ENCODE measurements at regions not wholly inside any gene's neighbourhood (a gene's known extent, or its start where the extent isn't known, plus 50 kb on each side); places are given as distances from the start of the nearest gene placed in this dataset.

- TF ChIP-seq E2F8 (IDR thresholded peaks at IDR 0.05; ENCODE audit: low read depth, partially characterized antibody) (no peak), BDP1 (IDR thresholded peaks at IDR 0.05; ENCODE audit: insufficient read depth, insufficient read length) (no peak), THAP7 (CRISPR knock-in tag; IDR thresholded peaks at IDR 0.05) (no peak), MCM2 (IDR thresholded peaks at IDR 0.05; ENCODE audit: low read depth) (no peak), POLR2AphosphoS2 (IDR thresholded peaks at IDR 0.05; ENCODE audit: low read length) (no peak)
These were observed 691.4 kb upstream of the TBX3 start (continued) for GRCh38 chr12:115375186-115375991.

- no peaks in the 10 kb centered on the region for H3K9me3 ChIP-seq (replicated peaks; ENCODE audit: control insufficient read depth, insufficient read depth, low read depth, low read length)
- no peak overlapping the region for H3K9ac ChIP-seq (ENCODE audit: insufficient read depth in 1 of 2, low read depth in 2 of 2, low read length in 2 of 2)
- H3K36me3 ChIP-seq (ENCODE audit: control insufficient read depth, insufficient read depth, low read length): no peaks in the 10 kb centered on the region
- H3K79me2 ChIP-seq (ENCODE audit: control insufficient read depth, insufficient read depth, low read length): no peaks in the 10 kb centered on the region
- WGBS (ENCODE audit: insufficient coverage, low coverage, missing lambda C conversion rate): 2% methylated on average over 4 of the region's 4 CpGs
- ATAC-seq: no peak
- FAIRE-seq: no peak
- ChIA-PET CTCF (ENCODE audit: low intra/inter-chr PET ratio) (no interaction called here), POLR2A (interaction anchor here (0.6 kb wide), 1 partner anchor 126 kb away, joined by 3 read pairs; no protein-coding TSS in a partner anchor)
- H3K4me1 ChIP-seq (replicated peaks in 1 of 2; ENCODE audit: control insufficient read depth in 2 of 2, insufficient read depth in 2 of 2, low read length in 2 of 2): no peaks in the 10 kb centered on the region
- no peaks in the 10 kb centered on the region for H4K20me1 ChIP-seq (replicated peaks; ENCODE audit: control insufficient read depth, insufficient read depth, low read length)
- intact Hi-C loops (cut with micrococcal nuclease) (no loop called here), in situ Hi-C loops (cut with MboI) (no loop called here)
- H3K4me2 ChIP-seq (ENCODE audit: insufficient read depth, low read length): no peak overlapping the region
- no TSS peak for BruUV-seq (replicated peaks)
- H3K27me3 ChIP-seq (ENCODE audit: control insufficient read depth in 2 of 2, insufficient read depth in 2 of 2, low read length in 2 of 2): no peaks in the 10 kb centered on the region; a peak in 1 of 5 replicates
- no peak overlapping the region for H3K27ac ChIP-seq (ENCODE audit: extremely low read depth, low read depth, low read length)
- no peaks in the 10 kb centered on the region for H3K9me1 ChIP-seq (ENCODE audit: control insufficient read depth, insufficient read depth, low read length)
- H2AFZ ChIP-seq (ENCODE audit: low read depth, low read length): no peak overlapping the region
- no peak for DNase-seq (ENCODE audit: extremely low read depth in 1 of 4, low spot score in 3 of 4)
- H3K4me3 ChIP-seq: no peak overlapping the region
- TF ChIP-seq RHOXF2B (CRISPR knock-in tag; conservative IDR thresholded peaks at IDR 0.05) (no peak), BCLAF1 (IDR thresholded peaks at IDR 0.05; ENCODE audit: borderline replicate concordance in 1 of 2, control insufficient read depth in 1 of 2, low read depth in 2 of 2, low read length in 1 of 2) (no peak), STAT5B (CRISPR knock-in tag; IDR thresholded peaks at IDR 0.05) (no peak), ZNF431 (CRISPR knock-in tag; IDR thresholded peaks at IDR 0.05) (no peak), TEAD2 (tag; IDR thresholded peaks at IDR 0.05) (no peak), SUPT5H (IDR thresholded peaks at IDR 0.05) (no peak), RBM15 (IDR thresholded peaks at IDR 0.05; ENCODE audit: insufficient read depth, low read length) (no peak), STAG1 (CRISPR knock-in tag; IDR thresholded peaks at IDR 0.05; ENCODE audit: borderline replicate concordance) (no peak), POU5F1 (IDR thresholded peaks at IDR 0.05; ENCODE audit: borderline replicate concordance, low read depth, low read length, partially characterized antibody) (no peak)
These were observed 690.7 kb upstream of the TBX3 start for GRCh38 chr12:115374480-115375185.

Data from K562 (cell line).